VCaP (cell line): ENCODE measurements at regions not wholly inside any gene's neighbourhood (a gene's known extent, or its start where the extent isn't known, plus 50 kb on each side); places are given as distances from the start of the nearest gene placed in this dataset.

Source experiments
- H3K27ac ChIP-seq: fragments of 450-650 bp; 2 replicates; pipeline ENCODE4 v1.5.1; 2017
- TF ChIP-seq, protein P1 (sequence below): fragments of 450-650 bp; conservative IDR thresholded peaks from 2 replicates; pipeline ENCODE4 v1.5.1; 2017; ENCODE audit warnings: mild to moderate bottlenecking, moderate library complexity

DNA sequence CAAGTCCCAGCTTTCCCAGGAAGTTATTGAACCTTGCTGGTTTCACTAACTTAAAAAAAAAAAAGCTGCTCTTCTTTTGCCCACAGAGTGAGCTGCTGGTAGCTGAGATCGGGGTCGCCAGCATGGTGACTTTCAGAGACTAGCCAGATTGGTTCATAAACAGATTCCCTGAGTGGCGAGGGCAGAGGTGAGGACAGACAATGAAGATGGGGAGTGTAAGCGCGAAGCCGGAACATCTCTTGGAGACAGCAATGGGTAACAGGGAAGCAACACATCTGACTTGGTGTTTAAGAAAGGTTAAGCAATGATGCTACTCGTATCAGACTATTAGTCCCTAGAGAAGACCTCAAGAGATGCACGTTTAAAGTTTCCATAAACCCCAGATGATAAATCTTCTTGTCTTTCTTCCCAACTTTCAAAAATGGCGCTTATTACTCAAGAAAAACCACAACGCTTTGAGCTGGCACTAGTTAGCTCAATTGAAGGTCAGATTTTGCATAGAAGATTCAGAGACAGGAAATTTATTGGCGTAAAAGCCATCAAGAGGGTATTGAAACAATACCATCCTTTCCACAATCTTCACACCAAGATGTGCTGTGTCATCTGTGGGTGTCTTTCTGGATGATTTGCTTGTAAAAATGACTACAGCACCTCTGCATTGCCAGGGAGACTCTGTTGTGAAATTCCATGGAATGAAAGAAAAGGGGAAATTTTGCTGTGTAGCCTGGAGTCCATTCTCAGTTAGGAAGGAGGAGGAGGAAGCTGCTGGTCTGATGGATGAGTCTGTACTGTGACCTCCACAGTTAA lies 193.1 kb upstream of the CXCR4 start:
- H3K27ac ChIP-seq: no peak overlapping the region
- TF ChIP-seq, protein P1, sequence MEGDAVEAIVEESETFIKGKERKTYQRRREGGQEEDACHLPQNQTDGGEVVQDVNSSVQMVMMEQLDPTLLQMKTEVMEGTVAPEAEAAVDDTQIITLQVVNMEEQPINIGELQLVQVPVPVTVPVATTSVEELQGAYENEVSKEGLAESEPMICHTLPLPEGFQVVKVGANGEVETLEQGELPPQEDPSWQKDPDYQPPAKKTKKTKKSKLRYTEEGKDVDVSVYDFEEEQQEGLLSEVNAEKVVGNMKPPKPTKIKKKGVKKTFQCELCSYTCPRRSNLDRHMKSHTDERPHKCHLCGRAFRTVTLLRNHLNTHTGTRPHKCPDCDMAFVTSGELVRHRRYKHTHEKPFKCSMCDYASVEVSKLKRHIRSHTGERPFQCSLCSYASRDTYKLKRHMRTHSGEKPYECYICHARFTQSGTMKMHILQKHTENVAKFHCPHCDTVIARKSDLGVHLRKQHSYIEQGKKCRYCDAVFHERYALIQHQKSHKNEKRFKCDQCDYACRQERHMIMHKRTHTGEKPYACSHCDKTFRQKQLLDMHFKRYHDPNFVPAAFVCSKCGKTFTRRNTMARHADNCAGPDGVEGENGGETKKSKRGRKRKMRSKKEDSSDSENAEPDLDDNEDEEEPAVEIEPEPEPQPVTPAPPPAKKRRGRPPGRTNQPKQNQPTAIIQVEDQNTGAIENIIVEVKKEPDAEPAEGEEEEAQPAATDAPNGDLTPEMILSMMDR: no peak

DNA sequence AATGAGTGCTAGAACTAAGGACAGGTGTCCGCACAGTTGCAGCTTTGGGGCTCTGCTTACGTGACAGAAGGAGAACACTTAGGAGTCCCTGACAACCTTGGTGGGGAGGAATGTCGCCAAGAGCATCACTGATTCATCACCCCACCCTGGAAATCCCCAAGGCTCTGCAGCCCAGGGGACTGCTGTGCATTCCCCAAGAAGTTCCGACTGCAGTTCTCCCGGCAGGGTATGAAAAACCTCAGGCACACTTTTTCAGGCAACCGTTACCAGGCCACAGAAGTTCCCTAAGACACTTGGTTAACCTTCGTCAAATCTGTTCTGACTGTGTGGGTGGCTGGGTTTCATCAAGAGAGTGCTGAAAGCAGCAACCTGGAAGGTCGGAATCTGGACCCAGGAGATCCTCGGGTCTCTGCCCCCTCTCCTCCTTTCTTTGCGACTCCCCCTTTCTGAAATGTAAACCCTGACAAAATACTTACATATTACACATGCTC lies 192.1 kb upstream of the CXCR4 start:
- TF ChIP-seq, protein P1: no peak
- H3K27ac ChIP-seq: no peak overlapping the region

DNA sequence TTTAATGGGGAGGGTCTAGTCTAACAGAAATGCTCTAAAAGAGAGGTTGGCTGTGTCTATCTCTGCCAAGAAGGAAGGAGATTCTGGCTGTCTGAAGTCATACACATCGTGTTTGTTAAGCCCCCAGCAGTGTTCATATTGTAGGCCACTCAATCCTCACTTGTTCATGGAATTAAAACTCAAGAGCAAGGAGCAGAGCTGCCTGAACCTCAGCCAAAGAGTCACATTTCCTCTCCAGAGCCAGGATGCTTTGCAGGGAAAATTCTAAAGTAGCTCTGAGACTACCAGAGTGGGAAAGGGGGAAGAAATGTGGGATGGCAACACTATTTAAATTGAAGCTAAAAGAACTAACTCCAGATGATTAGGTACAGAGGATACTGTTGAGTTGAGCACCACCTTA lies 190.7 kb upstream of the CXCR4 start:
- TF ChIP-seq, protein P1: no peak
- no peak overlapping the region for H3K27ac ChIP-seq

DNA sequence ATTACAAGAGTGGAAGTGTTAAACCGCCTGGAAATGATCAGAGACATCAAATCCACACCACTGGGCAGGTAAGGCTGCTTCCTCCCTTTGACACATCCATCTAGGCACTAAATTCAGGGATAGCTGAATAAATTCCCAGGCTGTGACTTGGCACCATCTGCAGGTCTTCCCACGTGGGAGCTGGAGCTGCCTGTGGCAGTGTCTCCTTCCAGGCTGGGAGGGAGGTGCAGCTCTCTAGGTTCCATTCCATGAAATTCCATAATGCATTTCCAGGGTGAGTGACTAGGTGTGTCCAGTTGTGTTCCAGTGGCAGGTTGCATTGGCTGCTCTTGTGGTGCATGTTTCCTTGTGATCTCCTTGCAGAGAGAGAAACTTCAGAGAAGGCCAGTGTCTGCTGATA lies 188.9 kb upstream of the CXCR4 start:
- TF ChIP-seq, protein P1: no peak
- no peak overlapping the region for H3K27ac ChIP-seq

DNA sequence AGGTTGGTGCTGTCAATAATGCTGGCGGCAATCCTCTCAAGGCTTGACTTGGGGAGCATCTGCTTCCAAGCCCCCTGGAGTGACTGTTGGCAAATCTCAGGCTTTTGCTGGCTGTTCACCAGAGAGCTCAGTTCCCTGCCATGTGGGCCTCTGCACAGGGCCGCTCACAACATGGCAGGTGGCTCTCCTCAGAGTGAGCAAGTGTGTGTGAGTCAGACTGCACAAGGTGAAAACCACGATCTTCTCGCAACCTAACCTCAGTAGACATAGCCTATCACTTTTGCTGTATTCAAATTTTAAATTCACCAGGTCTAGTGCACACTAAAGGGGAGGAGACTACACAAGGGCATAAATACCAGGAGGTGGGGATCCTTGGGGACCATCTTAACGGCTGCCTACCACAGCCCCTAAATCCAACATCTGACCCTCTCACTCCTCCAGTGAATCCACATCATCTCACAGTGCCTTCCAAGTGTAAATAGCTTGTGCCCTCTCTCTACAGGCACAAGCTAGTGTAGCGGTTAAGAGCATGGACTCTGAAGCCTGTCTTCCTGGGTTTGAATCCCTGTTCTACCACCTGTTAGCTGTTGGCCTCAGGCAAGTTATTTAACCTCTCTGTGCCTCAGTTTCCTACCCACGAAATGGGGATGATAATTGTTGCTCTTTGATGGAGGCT lies 187.7 kb upstream of the CXCR4 start:
- no peak overlapping the region for H3K27ac ChIP-seq
- TF ChIP-seq, protein P1: no peak

DNA sequence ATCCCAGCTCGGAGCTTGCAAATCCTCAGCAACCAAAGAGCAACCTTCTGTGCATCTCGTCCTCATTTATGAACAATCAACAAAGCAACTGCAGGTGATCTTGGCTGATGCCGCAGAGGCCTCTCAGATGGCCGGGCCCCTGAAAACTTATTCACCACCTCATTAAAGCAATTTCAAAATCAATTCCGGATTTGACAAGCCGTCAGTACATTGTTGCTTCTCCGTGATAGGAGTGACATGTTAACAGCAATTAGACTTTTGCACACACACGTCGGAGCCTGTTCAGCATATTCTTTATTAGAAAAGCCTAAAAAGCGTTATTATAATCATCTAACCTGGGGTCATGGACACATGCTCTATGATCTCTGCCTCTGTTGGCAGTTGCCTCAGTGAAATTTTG lies 183.1 kb upstream of the CXCR4 start:
- TF ChIP-seq, protein P1: no peak

DNA sequence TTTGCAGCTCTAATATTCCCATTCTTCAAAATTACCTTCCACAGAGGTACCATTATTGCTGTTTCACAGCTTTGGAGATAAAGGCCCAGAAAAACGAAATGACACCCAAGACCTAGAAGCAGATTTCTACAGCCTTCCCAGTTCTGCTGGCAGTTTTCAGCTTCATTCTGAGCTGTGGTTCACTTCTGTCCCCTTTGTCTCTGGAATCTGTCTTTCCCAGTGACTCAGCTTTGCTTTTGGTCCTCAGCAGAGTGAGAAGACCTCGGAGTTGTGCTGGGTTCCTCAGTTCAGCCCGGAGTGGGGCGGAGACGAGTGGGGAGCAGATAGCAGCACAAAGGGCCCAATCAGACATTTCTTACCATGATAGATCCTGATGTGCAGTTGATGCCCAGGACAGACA lies 180.7 kb upstream of the CXCR4 start:
- TF ChIP-seq, protein P1: no peak
- no peak overlapping the region for H3K27ac ChIP-seq

More for the DNA sequence above, 183.1 kb upstream of the CXCR4 start:
- H3K27ac ChIP-seq: no peak overlapping the region
